OCI-LY1 (cell line): ENCODE measurements at regions not wholly inside any gene's neighbourhood (a gene's known extent, or its start where the extent isn't known, plus 50 kb on each side); places are given as distances from the start of the nearest gene placed in this dataset.

Source experiments
- H2AFZ ChIP-seq: fragments of 200-600 bp; sonication (generic), shearing (Covaris generic); 2 replicates; pipeline ENCODE4 v1.6.0; 2014; ENCODE audit warnings: antibody characterized with exemption, mild to moderate bottlenecking, low read length
- H3F3A ChIP-seq: fragments of 200-600 bp; sonication (generic), shearing (Covaris generic); 2 replicates; pipeline ENCODE4 v1.6.0; 2014; ENCODE audit warnings: mild to moderate bottlenecking, antibody characterized with exemption, low read length, moderate library complexity; ENCODE audit not compliant: insufficient read depth
- H3K27ac ChIP-seq: fragments of 200-600 bp; sonication (generic); 2 replicates; pipeline ENCODE4 v1.5.1; 2014; ENCODE audit warnings: low read length, mixed run types, mild to moderate bottlenecking, low read depth; ENCODE audit not compliant: poor library complexity, severe bottlenecking
- H3K27me3 ChIP-seq: fragments of 200-600 bp; sonication (generic); 2 replicates; pipeline ENCODE4 v1.6.0; 2014; ENCODE audit warnings: antibody characterized with exemption, mild to moderate bottlenecking, low read length, moderate library complexity; ENCODE audit not compliant: insufficient read depth
- H3K36me3 ChIP-seq: fragments of 200-600 bp; sonication (generic); 2 replicates; pipeline ENCODE4 v1.6.1; 2014; ENCODE audit warnings: mild to moderate bottlenecking, antibody characterized with exemption, low read length, moderate library complexity, mixed read lengths; ENCODE audit not compliant: insufficient read depth
- H3K4me1 ChIP-seq: fragments of 200-600 bp; sonication (generic); 2 replicates; pipeline ENCODE4 v1.5.1; 2014; ENCODE audit warnings: mild to moderate bottlenecking, low read length, moderate library complexity; ENCODE audit not compliant: insufficient read depth, severe bottlenecking
- H3K4me2 ChIP-seq: fragments of 200-600 bp; sonication (generic), shearing (Covaris generic); 2 replicates; pipeline ENCODE4 v1.6.1; 2014; ENCODE audit warnings: low read length
- H3K4me3 ChIP-seq: fragments of 200-600 bp; sonication (generic); 2 replicates; pipeline ENCODE4 v1.5.1; 2014; ENCODE audit warnings: low read length, low read depth, mild to moderate bottlenecking, mixed read lengths; ENCODE audit not compliant: poor library complexity, severe bottlenecking
- H3K79me2 ChIP-seq: fragments of 200-600 bp; shearing (Covaris generic); 2 replicates; pipeline ENCODE4 v1.6.1; 2016; ENCODE audit warnings: mixed run types, low read length, mixed read lengths; ENCODE audit not compliant: insufficient read depth
- H3K9ac ChIP-seq: fragments of 200-600 bp; sonication (generic), shearing (Covaris generic); 2 replicates; pipeline ENCODE4 v1.6.1; 2014; ENCODE audit warnings: mild to moderate bottlenecking, low read length, mixed read lengths
- H3K9me2 ChIP-seq: fragments of 200-600 bp; sonication (generic), shearing (Covaris generic); 2 replicates; pipeline ENCODE4 v1.6.1; 2014; ENCODE audit warnings: low read depth, mild to moderate bottlenecking, low read length, mixed read lengths
- H3K9me3 ChIP-seq: fragments of 200-600 bp; shearing (Covaris generic); 2 replicates; pipeline ENCODE4 v1.6.1; 2014; ENCODE audit warnings: low read length, mixed read lengths
- H4K20me1 ChIP-seq: fragments of 200-600 bp; sonication (generic), shearing (Covaris generic); 2 replicates; pipeline ENCODE4 v1.6.0; 2016; ENCODE audit warnings: mild to moderate bottlenecking, low read length; ENCODE audit not compliant: insufficient read depth
- EZH2 ChIP-seq: fragments of 200-600 bp; sonication (generic), shearing (Covaris generic); IDR thresholded peaks from 2 replicates; pipeline ENCODE4 v1.8.0; 2017; ENCODE audit warnings: borderline replicate concordance, mixed run types, mild to moderate bottlenecking, antibody characterized with exemption, low read length, moderate library complexity, mixed read lengths
- TF ChIP-seq, protein P1 (sequence below): fragments of 200-600 bp; sonication (generic), shearing (Covaris generic); IDR thresholded peaks from 2 replicates; pipeline ENCODE4 v1.5.1; 2017; ENCODE audit warnings: mild to moderate bottlenecking, antibody characterized with exemption, low read length, moderate library complexity, mixed read lengths

DNA sequence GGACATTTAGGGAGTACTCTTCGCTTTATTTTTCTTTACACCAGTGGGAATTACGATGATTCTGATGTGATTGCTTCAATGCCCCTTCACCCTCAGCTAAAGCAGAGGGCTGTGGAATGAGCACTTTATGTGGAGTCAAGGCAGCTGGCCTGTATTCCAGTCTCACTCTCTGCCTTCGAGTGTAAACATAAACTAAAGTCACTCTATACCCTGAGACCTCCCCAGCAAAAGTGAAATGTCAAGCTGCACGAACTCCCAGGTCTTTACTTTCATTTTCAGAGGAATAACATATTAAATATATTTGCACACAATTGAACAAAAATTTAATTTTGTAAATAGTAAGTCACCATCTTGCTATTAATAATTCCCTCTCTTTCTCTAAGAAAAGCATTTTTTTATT is 557.1 kb downstream of the DACH1 start:
- Histone ChIP-seq H3K4me1 (no peaks in the 10 kb centered on the region), H3K36me3 (no peaks in the 10 kb centered on the region), H3K9ac (no peak overlapping the region), H3K27me3 (no peaks in the 10 kb centered on the region), H3K9me3 (no peaks in the 10 kb centered on the region), H3K79me2 (no peaks in the 10 kb centered on the region), H2AFZ (no peak overlapping the region), H4K20me1 (no peaks in the 10 kb centered on the region), H3K4me3 (no peak overlapping the region), H3K9me2 (no peaks in the 10 kb centered on the region), H3K27ac (no peak overlapping the region), H3F3A (no peaks in the 10 kb centered on the region), H3K4me2 (no peak overlapping the region)
- no peak for TF ChIP-seq EZH2
- TF ChIP-seq, protein P1, sequence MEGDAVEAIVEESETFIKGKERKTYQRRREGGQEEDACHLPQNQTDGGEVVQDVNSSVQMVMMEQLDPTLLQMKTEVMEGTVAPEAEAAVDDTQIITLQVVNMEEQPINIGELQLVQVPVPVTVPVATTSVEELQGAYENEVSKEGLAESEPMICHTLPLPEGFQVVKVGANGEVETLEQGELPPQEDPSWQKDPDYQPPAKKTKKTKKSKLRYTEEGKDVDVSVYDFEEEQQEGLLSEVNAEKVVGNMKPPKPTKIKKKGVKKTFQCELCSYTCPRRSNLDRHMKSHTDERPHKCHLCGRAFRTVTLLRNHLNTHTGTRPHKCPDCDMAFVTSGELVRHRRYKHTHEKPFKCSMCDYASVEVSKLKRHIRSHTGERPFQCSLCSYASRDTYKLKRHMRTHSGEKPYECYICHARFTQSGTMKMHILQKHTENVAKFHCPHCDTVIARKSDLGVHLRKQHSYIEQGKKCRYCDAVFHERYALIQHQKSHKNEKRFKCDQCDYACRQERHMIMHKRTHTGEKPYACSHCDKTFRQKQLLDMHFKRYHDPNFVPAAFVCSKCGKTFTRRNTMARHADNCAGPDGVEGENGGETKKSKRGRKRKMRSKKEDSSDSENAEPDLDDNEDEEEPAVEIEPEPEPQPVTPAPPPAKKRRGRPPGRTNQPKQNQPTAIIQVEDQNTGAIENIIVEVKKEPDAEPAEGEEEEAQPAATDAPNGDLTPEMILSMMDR, result no peak

DNA sequence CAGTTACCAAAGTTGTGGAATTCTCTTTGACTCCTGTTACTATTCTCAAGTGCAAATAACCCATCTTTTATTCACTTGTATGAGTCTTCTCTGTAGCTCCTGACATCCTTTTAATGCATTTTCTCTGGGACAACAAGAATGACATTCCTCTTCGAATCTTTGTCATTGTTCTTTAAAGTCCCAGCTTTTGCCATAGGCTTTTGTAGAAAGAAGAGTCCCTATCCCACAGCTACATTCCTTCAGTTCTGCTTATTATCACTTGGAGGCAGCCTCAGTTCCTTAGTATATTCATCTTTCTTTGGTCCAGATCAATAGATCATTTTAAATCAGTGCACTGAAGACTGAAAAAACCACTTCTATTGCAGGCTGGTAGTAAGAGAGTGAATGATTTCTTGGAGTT is 560.2 kb downstream of the DACH1 start:
- H3K9me3 ChIP-seq, result no peaks in the 10 kb centered on the region
- no peaks in the 10 kb centered on the region for H4K20me1 ChIP-seq
- TF ChIP-seq, protein P1, result no peak
- TF ChIP-seq EZH2, result no peak
- H3K36me3 ChIP-seq, result no peaks in the 10 kb centered on the region
- H3K79me2 ChIP-seq, result no peaks in the 10 kb centered on the region
- H2AFZ ChIP-seq, result no peak overlapping the region
- H3K4me1 ChIP-seq, result no peaks in the 10 kb centered on the region
- H3K4me2 ChIP-seq, result no peak overlapping the region
- no peak overlapping the region for H3K4me3 ChIP-seq
- no peak overlapping the region for H3K27ac ChIP-seq
- H3K27me3 ChIP-seq, result no peaks in the 10 kb centered on the region
- no peak overlapping the region for H3K9ac ChIP-seq
- H3K9me2 ChIP-seq, result no peaks in the 10 kb centered on the region
- no peaks in the 10 kb centered on the region for H3F3A ChIP-seq

DNA sequence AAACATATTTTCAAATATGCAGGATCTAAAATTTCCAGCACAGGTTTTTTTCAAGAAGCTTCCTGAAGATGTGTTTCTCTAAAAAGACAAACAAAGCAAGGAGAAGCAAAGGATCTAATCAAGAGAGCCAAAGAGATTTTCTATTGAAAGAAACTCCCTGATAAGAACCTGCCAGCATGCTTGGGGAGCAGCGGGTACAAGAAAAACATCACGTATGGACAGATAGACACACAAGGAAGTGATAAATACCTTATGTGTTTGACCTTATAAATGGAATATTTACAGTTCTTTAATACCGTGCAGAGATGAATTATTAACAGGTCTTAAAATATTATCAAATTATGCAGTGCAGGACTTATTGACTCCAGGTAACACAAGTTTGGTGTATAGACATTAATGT is 562.1 kb downstream of the DACH1 start:
- no peak for TF ChIP-seq EZH2
- TF ChIP-seq, protein P1, result no peak
- H3K9ac ChIP-seq, result no peak overlapping the region
- no peaks in the 10 kb centered on the region for H3K27me3 ChIP-seq
- H3K36me3 ChIP-seq, result no peaks in the 10 kb centered on the region
- no peaks in the 10 kb centered on the region for H3K4me1 ChIP-seq
- H3K79me2 ChIP-seq, result no peaks in the 10 kb centered on the region
- H3K9me3 ChIP-seq, result no peaks in the 10 kb centered on the region
- H3F3A ChIP-seq, result no peaks in the 10 kb centered on the region
- no peak overlapping the region for H2AFZ ChIP-seq
- no peaks in the 10 kb centered on the region for H4K20me1 ChIP-seq
- H3K27ac ChIP-seq, result no peak overlapping the region
- H3K4me3 ChIP-seq, result no peak overlapping the region
- no peaks in the 10 kb centered on the region for H3K9me2 ChIP-seq
- H3K4me2 ChIP-seq, result no peak overlapping the region
